ENCODE measurements at regions not wholly inside any gene's neighbourhood (a gene's known extent, or its start where the extent isn't known, plus 50 kb on each side); places are given as distances from the start of the nearest gene placed in this dataset.

GRCh38 chr1:185581020-185581419, 153.2 kb upstream of the HMCN1 start:
- no peaks in the 10 kb centered on the region for H3K79me2 ChIP-seq (ENCODE audit: low read length)
- TF ChIP-seq EZH2phosphoT487 (IDR thresholded peaks at IDR 0.05; ENCODE audit: low read length) (no peak), CTCF (IDR thresholded peaks at IDR 0.05; ENCODE audit: low read length) (no peak), EZH2 (optimal IDR thresholded peaks at IDR 0.05; ENCODE audit: low read depth, low read length) (no peak)
- no peak overlapping the region for H3K9ac ChIP-seq (ENCODE audit: low read length)
- no peaks in the 10 kb centered on the region for H3F3A ChIP-seq (ENCODE audit: insufficient read depth, low read length)
- no peaks in the 10 kb centered on the region for H3K9me3 ChIP-seq (replicated peaks; ENCODE audit: insufficient read depth, low read length)
- no peaks in the 10 kb centered on the region for H3K9me2 ChIP-seq (replicated peaks; ENCODE audit: insufficient read depth, low read length)
- H3K27ac ChIP-seq (ENCODE audit: low read length) = no peak overlapping the region
- H3K4me1 ChIP-seq (ENCODE audit: low read length) = no peaks in the 10 kb centered on the region
- H2AFZ ChIP-seq (ENCODE audit: low read length) = no peak overlapping the region
- no peaks in the 10 kb centered on the region for H3K36me3 ChIP-seq (replicated peaks; ENCODE audit: insufficient read depth, low read length)
- H3K4me3 ChIP-seq (ENCODE audit: low read length) = no peak overlapping the region
- H4K20me1 ChIP-seq (ENCODE audit: insufficient read depth, low read length) = no peaks in the 10 kb centered on the region
- no peak overlapping the region for H3K4me2 ChIP-seq (ENCODE audit: low read depth, low read length)
- no peak for DNase-seq
- no peaks in the 10 kb centered on the region for H3K27me3 ChIP-seq (replicated peaks; ENCODE audit: insufficient read depth, low read length)

GRCh38 chr1:185578293-185578692, 155.9 kb upstream of the HMCN1 start:
- no peaks in the 10 kb centered on the region for H3K4me1 ChIP-seq (ENCODE audit: low read length)
- no peaks in the 10 kb centered on the region for H3K36me3 ChIP-seq (replicated peaks; ENCODE audit: insufficient read depth, low read length)
- H3K27ac ChIP-seq (ENCODE audit: low read length) = no peak overlapping the region
- no peak overlapping the region for H3K9ac ChIP-seq (ENCODE audit: low read length)
- H3F3A ChIP-seq (ENCODE audit: insufficient read depth, low read length) = no peaks in the 10 kb centered on the region
- no peaks in the 10 kb centered on the region for H3K27me3 ChIP-seq (replicated peaks; ENCODE audit: insufficient read depth, low read length)
- H3K9me2 ChIP-seq (replicated peaks; ENCODE audit: insufficient read depth, low read length) = no peaks in the 10 kb centered on the region
- H3K4me2 ChIP-seq (ENCODE audit: low read depth, low read length) = no peak overlapping the region
- TF ChIP-seq EZH2 (optimal IDR thresholded peaks at IDR 0.05; ENCODE audit: low read depth, low read length) = no peak
- DNase-seq = no peak
- no peaks in the 10 kb centered on the region for H3K79me2 ChIP-seq (ENCODE audit: low read length)
- H3K4me3 ChIP-seq (ENCODE audit: low read length) = no peak overlapping the region
- no peak overlapping the region for H2AFZ ChIP-seq (ENCODE audit: low read length)
- H4K20me1 ChIP-seq (ENCODE audit: insufficient read depth, low read length) = no peaks in the 10 kb centered on the region
- no peaks in the 10 kb centered on the region for H3K9me3 ChIP-seq (replicated peaks; ENCODE audit: insufficient read depth, low read length)

GRCh38 chr1:185574139-185574875, 159.9 kb upstream of the HMCN1 start:
- Histone ChIP-seq H3K27me3 (replicated peaks; ENCODE audit: insufficient read depth, low read length) (no peaks in the 10 kb centered on the region), H3K9ac (ENCODE audit: low read length) (no peak overlapping the region), H3K36me3 (replicated peaks; ENCODE audit: insufficient read depth, low read length) (no peaks in the 10 kb centered on the region), H3K79me2 (ENCODE audit: low read length) (no peaks in the 10 kb centered on the region), H4K20me1 (ENCODE audit: insufficient read depth, low read length) (no peaks in the 10 kb centered on the region), H3F3A (ENCODE audit: insufficient read depth, low read length) (no peaks in the 10 kb centered on the region), H3K4me1 (ENCODE audit: low read length) (peaks cover 3% of the 10 kb centered on the region; the same call in 1 of the 2 replicates), H3K4me2 (ENCODE audit: low read depth, low read length) (no peak overlapping the region), H3K4me3 (ENCODE audit: low read length) (no peak overlapping the region), H2AFZ (ENCODE audit: low read length) (no peak overlapping the region), H3K9me2 (replicated peaks; ENCODE audit: insufficient read depth, low read length) (no peaks in the 10 kb centered on the region), H3K9me3 (replicated peaks; ENCODE audit: insufficient read depth, low read length) (no peaks in the 10 kb centered on the region), H3K27ac (ENCODE audit: low read length) (no peak overlapping the region)
- TF ChIP-seq CTCF (IDR thresholded peaks at IDR 0.05; ENCODE audit: low read length) (no peak), EZH2 (optimal IDR thresholded peaks at IDR 0.05; ENCODE audit: low read depth, low read length) (no peak), EZH2phosphoT487 (IDR thresholded peaks at IDR 0.05; ENCODE audit: low read length) (no peak)
- DNase-seq = no peak

GRCh38 chr1:185573677-185574076, 160.5 kb upstream of the HMCN1 start:
- no peak overlapping the region for H2AFZ ChIP-seq (ENCODE audit: low read length)
- no peaks in the 10 kb centered on the region for H3K36me3 ChIP-seq (replicated peaks; ENCODE audit: insufficient read depth, low read length)
- H3K9ac ChIP-seq (ENCODE audit: low read length) = no peak overlapping the region
- H3K4me3 ChIP-seq (ENCODE audit: low read length) = no peak overlapping the region
- H3K9me2 ChIP-seq (replicated peaks; ENCODE audit: insufficient read depth, low read length) = no peaks in the 10 kb centered on the region
- H4K20me1 ChIP-seq (ENCODE audit: insufficient read depth, low read length) = no peaks in the 10 kb centered on the region
- no peaks in the 10 kb centered on the region for H3K9me3 ChIP-seq (replicated peaks; ENCODE audit: insufficient read depth, low read length)
- no peaks in the 10 kb centered on the region for H3K27me3 ChIP-seq (replicated peaks; ENCODE audit: insufficient read depth, low read length)
- no peak overlapping the region for H3K4me2 ChIP-seq (ENCODE audit: low read depth, low read length)
- no peak for TF ChIP-seq EZH2phosphoT487 (IDR thresholded peaks at IDR 0.05; ENCODE audit: low read length)
- TF ChIP-seq CTCF (IDR thresholded peaks at IDR 0.05; ENCODE audit: low read length) = no peak
- TF ChIP-seq EZH2 (optimal IDR thresholded peaks at IDR 0.05; ENCODE audit: low read depth, low read length) = no peak
- H3K4me1 ChIP-seq (ENCODE audit: low read length) = peaks cover 9% of the 10 kb centered on the region; the same call in 1 of the 2 replicates
- no peak for DNase-seq
- H3K79me2 ChIP-seq (ENCODE audit: low read length) = no peaks in the 10 kb centered on the region
- H3F3A ChIP-seq (ENCODE audit: insufficient read depth, low read length) = 0 out of 2 replicates have a peak, but pooled peaks cover under 1% of the 10 kb centered on the region
- H3K27ac ChIP-seq (ENCODE audit: low read length) = no peak overlapping the region
